ENCODE measurements at regions not wholly inside any gene's neighbourhood (a gene's known extent, or its start where the extent isn't known, plus 50 kb on each side); places are given as distances from the start of the nearest gene placed in this dataset.

DNA sequence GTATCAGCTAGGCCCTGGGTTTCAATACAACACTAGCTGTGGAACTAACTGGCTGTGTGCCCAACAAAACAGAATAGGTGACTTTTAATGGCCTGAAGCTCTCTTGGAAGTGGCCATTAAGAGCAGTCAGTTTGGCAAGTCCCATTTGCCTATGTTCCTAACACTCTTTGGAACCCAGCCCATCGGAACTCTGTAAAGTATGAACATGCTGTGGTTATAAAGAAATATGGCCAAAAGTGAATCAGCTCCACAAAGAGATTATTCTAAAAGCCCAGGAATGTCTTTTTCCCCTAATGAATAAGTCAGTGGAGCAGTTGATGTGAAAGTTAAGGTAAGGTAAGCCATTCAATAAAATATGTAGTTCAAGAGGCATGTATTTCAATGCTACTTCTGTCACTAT is 223.7 kb upstream of the ADAMTS5 start:
- DNase-seq, result no peak

- no peak for DNase-seq
These were observed 223.0 kb upstream of the ADAMTS5 start for GRCh38 chr21:27189870-27190269.

DNA sequence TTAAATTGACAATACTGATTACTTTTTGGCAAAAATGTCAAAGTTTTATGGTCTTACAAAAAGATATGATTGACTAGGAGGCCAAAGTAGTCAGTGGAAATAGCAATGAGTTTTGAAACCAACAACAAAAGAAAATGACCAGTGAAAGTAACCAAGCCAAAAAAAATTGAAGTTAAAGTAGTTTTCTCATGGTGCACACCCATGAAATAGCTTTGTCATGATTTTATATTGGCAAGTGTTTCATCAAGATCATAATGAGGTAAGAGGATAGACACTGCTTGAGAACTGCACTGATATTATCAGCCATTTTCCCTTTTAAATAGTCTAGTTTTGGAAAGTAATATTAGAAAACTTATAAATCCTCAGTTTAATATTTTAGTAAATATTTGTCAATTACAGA is 206.2 kb upstream of the ADAMTS5 start:
- no peak for DNase-seq

- no peak for DNase-seq
These were observed 204.8 kb upstream of the ADAMTS5 start for GRCh38 chr21:27171707-27172106.

- no peak for DNase-seq
These were observed 201.2 kb upstream of the ADAMTS5 start for GRCh38 chr21:27168084-27168483.

GRCh38 chr21:27164208-27165177 is 197.6 kb upstream of the ADAMTS5 start:
- DNase-seq, result no peak

GRCh38 chr21:27158967-27159366 is 192.1 kb upstream of the ADAMTS5 start:
- DNase-seq, result no peak

GRCh38 chr21:27157097-27157496 is 190.2 kb upstream of the ADAMTS5 start:
- DNase-seq, result no peak

DNA sequence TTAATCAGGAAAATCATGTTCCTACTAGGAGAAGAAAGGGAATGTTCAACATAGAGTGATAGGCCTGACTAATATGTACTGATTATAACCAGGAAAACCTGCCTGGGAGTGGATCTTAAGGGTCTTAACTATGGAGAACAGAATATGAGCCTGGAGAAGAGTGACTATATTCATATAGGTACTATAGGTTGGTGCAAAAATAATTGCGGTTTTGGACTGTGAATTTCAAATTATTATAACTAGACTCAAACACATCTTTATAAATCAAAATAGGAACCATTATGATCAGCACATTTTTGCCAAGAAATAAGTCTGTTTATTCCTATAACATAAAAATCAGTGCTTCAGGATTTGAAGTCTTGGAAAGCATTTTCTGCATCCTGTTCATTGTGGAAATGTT is 189.8 kb upstream of the ADAMTS5 start:
- no peak for DNase-seq

GRCh38 chr21:27155130-27155500 is 188.2 kb upstream of the ADAMTS5 start:
- DNase-seq, result no peak

- DNase-seq, result no peak
These were observed 187.7 kb upstream of the ADAMTS5 start for GRCh38 chr21:27154451-27155129.

DNA sequence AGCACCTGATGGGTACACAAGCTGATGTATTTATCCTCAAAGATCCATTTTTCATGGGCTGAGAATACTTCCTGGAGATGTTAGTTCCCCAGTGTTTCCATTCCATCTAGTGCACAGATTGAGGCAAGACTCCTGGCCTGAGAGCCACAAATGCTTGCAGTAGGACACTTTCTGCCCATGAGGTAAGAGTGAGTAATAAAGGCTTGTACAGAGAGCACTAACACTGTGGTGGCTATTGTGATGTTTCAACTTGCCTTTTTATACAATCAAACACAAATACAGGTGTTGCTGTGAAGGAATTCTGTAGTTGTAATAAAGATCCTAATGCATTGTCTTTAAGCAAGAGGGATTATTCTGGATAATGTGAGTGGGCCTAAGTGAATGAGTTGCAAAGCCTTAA is 186.1 kb upstream of the ADAMTS5 start:
- DNase-seq, result no peak

DNA sequence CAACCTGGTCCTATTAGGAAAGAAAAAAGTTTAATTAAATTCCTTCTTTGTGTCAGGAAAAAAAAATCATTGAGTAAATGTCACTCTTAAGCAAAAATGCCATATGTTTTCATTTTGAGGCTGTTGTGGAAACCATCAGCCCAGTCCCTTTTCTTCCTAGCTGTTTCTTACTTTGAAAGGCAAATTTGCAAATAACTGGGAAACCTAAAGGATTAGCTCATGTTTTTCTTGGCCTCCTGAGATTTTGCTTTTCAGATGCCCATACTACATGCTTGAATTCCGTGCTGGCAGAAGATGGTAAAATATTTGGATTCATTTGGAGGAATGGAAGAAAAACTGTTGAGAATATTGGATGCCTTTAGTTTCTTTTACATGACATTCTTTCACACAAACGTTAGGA is 182.1 kb upstream of the ADAMTS5 start:
- DNase-seq, result no peak

DNA sequence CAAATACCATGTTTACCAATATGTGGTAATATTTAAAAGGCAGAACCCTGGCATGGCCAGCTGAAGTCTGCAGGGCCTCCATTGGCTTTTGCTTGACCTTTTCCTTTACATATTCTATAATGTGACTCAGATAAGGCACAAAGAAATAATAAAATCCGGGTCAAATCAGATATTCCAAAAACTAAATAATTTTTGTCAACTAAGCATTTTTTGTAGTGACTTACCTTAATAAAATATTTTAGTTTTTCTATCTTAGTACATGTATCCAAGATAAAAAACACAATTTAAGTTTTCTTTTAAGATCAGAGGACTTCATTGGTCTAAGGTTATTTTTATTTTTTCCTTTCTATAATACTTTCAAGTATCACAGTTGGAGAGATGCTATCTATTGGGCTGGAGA is 179.4 kb upstream of the ADAMTS5 start:
- DNase-seq, result no peak

DNA sequence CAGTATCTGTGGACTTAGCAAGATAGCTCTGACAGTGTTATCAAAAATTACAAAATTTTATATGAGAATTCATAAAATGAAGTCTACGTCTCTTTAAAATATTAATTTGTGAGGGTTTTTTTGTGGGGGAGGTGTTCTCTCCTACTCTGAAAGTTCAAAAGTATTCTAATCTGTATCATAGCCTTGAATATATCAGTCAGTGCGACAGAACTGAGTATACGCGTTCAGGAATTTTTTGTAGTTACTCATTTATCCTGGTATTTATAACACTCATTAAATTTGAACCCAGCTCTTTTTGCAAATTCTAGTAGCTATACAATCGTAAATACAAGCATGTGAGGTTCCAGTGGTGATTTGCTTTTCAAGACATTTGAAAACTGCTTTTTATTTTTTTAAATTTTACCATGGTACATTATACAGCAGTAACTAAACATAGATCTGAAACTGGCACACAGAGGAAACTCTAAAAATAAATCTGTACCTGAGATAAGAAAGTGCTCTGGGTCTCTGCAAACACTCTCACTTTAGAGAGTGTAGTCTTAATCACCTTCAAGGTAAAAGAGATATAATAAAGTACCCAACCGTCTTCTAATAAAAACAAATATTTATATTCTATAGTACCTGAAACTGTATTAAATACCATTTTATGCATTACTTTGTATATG is 178.4 kb upstream of the ADAMTS5 start:
- DNase-seq, result no peak

DNA sequence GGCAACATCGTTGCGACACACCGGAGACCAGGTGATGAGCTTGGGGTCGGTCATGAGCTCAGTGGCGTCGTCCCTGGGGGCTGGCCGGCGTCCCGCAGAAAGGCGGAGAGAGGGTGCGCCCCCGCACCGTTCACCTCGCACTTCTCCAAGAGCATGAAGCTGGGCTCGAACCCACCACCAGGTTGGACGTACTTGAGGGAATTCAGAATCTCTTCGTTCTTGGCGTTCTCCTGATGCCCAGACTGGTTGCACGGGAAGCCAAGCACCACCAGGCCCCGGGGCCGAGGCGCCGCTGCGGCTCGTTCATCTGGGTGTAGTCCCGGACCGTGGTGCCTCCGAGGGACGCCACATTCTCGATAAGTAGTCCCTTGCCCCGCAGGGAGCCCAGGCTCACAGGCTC is 176.6 kb upstream of the ADAMTS5 start:
- DNase-seq, result no peak

- DNase-seq, result no peak
These were observed 172.6 kb upstream of the ADAMTS5 start for GRCh38 chr21:27139526-27139925.

GRCh38 chr21:27134516-27134915 is 167.6 kb upstream of the ADAMTS5 start:
- DNase-seq, result no peak

GRCh38 chr21:27132266-27132665 is 165.4 kb upstream of the ADAMTS5 start:
- DNase-seq, result no peak

GRCh38 chr21:27130154-27130553 is 163.3 kb upstream of the ADAMTS5 start:
- no peak for DNase-seq

DNA sequence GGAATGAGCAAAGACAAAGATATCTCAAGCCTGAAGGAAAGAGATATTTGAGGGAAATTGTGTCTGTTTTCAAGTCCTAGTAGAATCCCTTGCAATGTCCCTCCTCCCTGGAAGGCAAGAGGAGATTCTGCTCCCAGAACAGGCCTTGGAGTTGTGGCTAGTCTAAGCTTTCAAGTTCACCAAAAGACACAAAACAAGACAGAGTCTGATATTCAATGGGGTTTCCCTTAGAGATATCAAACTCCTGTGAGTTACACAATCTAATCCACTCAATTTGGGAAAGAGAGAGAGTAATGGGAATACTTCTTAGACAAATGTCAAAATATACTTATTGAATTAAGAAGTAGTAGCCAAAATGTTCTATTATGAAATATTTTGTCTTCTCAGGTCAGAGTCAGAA is 162.8 kb upstream of the ADAMTS5 start:
- DNase-seq, result no peak

- DNase-seq, result no peak
These were observed 162.3 kb upstream of the ADAMTS5 start for GRCh38 chr21:27129215-27129614.

- no peak for DNase-seq
These were observed 159.3 kb upstream of the ADAMTS5 start for GRCh38 chr21:27126140-27126539.

- no peak for DNase-seq
These were observed 155.8 kb upstream of the ADAMTS5 start for GRCh38 chr21:27122686-27123085.

Data from activated effector memory CD4-positive, alpha-beta T cell treated with anti-CD3 and anti-CD28 coated beads, Interleukin-2, amount 50 U/mL, for 16 hours (primary cell).